Lower lobe of right lung (tissue), 2 donors: ENCODE measurements at regions not wholly inside any gene's neighbourhood (a gene's known extent, or its start where the extent isn't known, plus 50 kb on each side); places are given as distances from the start of the nearest gene placed in this dataset.

Experiments
- ATAC-seq, 2 donors: fragments of 200-7000 bp; cut with Tn5 transposase; one replicate each; pipeline ENCODE4 v1.9.1; 2020 to 2022; ENCODE audit warnings: mild to moderate bottlenecking in 2 of 2, moderate library complexity in 2 of 2
- DNase-seq: peaks from one replicate; pipeline ENCODE4 v3.0.0-alpha.2; 2020
- H3K27ac ChIP-seq: fragments of 200-600 bp; one replicate; pipeline ENCODE4 v1.8.0; 2022
- H3K27me3 ChIP-seq: fragments of 200-600 bp; one replicate; pipeline ENCODE4 v1.8.0; 2022; ENCODE audit warnings: low read depth
- H3K36me3 ChIP-seq: fragments of 200-600 bp; one replicate; pipeline ENCODE4 v1.8.0; 2022; ENCODE audit warnings: mild to moderate bottlenecking
- H3K4me1 ChIP-seq: fragments of 200-600 bp; one replicate; pipeline ENCODE4 v1.8.0; 2022
- H3K4me3 ChIP-seq: fragments of 200-600 bp; one replicate; pipeline ENCODE4 v1.8.0; 2022; ENCODE audit warnings: mild to moderate bottlenecking
- H3K9me3 ChIP-seq: fragments of 200-600 bp; one replicate; pipeline ENCODE4 v1.8.0; 2022
- CTCF ChIP-seq: fragments of 200-600 bp; IDR thresholded peaks from one replicate; pipeline ENCODE4 v1.8.0; 2022; ENCODE audit warnings: antibody characterized with exemption, mild to moderate bottlenecking
- intact Hi-C: fragments of 100-400 bp; cut with DNase I; formaldehyde crosslinking; loops from one replicate; pipeline ENCODE4 v1.11.0; 2022
- donor health status: DM: no; HTN: yes; CAD: no; lungs with severe emphysema.

DNA sequence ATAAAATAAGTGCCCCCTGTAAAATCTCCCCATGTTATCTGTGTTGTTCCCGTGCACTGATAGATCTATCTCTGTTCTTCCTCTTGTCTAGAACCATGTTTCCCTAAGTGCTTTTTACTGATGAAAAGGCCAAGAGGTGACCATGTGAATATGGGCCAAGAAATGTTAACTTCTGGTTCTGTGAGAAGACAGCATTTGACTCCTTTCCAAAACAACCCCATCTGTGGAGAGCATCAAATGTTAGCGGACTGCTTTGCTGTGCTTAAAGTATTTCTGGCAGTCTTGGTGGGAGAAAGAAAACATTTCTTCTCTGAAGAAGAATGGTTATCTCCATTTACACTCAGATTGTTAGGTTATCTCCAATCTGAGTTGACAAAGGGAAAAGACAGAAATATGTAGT, 58.6 kb upstream of the GUCY1A2 start:
- H3K4me3 ChIP-seq = no peak overlapping the region
- no peaks in the 10 kb centered on the region for H3K4me1 ChIP-seq
- no peak for TF ChIP-seq CTCF
- no peaks in the 10 kb centered on the region for H3K36me3 ChIP-seq
- intact Hi-C loops = no loop called here
- no peaks in the 10 kb centered on the region for H3K9me3 ChIP-seq
- no peaks in the 10 kb centered on the region for H3K27me3 ChIP-seq
- H3K27ac ChIP-seq = no peak overlapping the region
- DNase-seq (no peak), ATAC-seq (no peak)

DNA sequence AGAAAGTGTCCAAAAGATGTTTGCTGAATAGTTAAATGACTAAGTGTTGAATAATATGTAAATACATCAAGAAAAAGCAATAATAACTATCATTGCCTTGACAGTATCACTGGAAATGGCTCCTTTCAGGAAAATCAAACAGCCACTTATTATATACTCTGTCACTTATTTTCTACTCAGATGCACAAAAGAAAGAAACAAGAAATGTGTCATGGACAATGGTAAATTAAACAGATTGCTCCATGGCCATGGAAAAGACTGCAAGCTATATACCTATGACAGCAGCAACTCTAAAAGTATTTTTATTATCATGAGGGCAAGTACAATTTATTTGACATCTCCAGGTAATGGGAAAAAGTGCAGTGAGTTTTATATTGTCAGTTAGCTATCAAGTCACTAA, 52.9 kb upstream of the GUCY1A2 start:
- Histone ChIP-seq H3K9me3 (no peaks in the 10 kb centered on the region), H3K4me1 (no peaks in the 10 kb centered on the region), H3K27ac (no peak overlapping the region), H3K4me3 (no peak overlapping the region), H3K36me3 (no peaks in the 10 kb centered on the region), H3K27me3 (no peaks in the 10 kb centered on the region)
- no peak for TF ChIP-seq CTCF
- DNase-seq = no peak
- intact Hi-C loops = no loop called here
- ATAC-seq = no peak
